Liver (tissue), 3 donors: ENCODE measurements at regions not wholly inside any gene's neighbourhood (a gene's known extent, or its start where the extent isn't known, plus 50 kb on each side); places are given as distances from the start of the nearest gene placed in this dataset.

Experiments
- ATF3 ChIP-seq: IDR thresholded peaks from 2 replicates; pipeline ENCODE4 v1.6.1; 2016; ENCODE audit warnings: antibody characterized with exemption
- CTCF ChIP-seq: fragments of 150-350 bp; IDR thresholded peaks from 2 replicates; pipeline ENCODE4 v1.5.1; 2017; ENCODE audit warnings: improper control_type of control experiment, low read depth, low read length; ENCODE audit not compliant: missing input control
- FOXA1 ChIP-seq: IDR thresholded peaks from 2 replicates; pipeline ENCODE4 v1.6.1; 2016; ENCODE audit warnings: antibody characterized with exemption
- GABPA ChIP-seq, 2 donors: IDR thresholded peaks in 1 of 2; conservative IDR thresholded peaks in 1 of 2; 2 replicates each; pipeline ENCODE4 v1.6.1; 2016; ENCODE audit warnings: antibody characterized with exemption in 2 of 2, mild to moderate bottlenecking in 1 of 2, moderate library complexity in 1 of 2
- REST ChIP-seq: IDR thresholded peaks from 2 replicates; pipeline ENCODE4 v1.6.1; 2016; ENCODE audit warnings: antibody characterized with exemption, mild to moderate bottlenecking
- YY1 ChIP-seq: IDR thresholded peaks from 2 replicates; pipeline ENCODE4 v1.6.1; 2016; ENCODE audit warnings: antibody characterized with exemption, mild to moderate bottlenecking
- TF ChIP-seq, protein P1 (sequence below): IDR thresholded peaks from 2 replicates; pipeline ENCODE4 v1.6.1; 2016; ENCODE audit warnings: antibody characterized with exemption
- donor health status: healthy.
- donor health status: healthy.

DNA sequence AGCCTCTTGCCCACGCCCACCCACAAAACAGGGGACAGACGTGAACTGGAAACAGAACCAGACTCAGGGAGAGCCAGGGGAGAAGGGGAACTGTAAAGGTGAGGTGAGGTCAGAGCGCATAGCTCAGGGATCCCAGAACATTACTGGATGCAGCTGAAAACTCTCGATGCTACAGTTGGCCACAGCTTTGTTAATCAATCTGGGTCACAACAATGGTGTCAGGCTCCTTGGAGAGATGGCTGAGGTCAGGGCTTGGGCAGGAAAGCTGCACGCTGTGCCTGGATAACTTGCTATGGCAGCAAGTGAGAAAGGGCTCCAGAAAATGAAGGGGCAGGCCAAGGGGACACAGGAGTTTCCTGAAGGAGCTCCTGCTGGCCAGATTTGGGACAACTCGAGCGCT, 263.3 kb downstream of the TFCP2L1 start:
- TF ChIP-seq CTCF, result no peak
- no peak for TF ChIP-seq YY1
- TF ChIP-seq, protein P1, sequence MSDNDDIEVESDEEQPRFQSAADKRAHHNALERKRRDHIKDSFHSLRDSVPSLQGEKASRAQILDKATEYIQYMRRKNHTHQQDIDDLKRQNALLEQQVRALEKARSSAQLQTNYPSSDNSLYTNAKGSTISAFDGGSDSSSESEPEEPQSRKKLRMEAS, result no peak
- no peak for TF ChIP-seq ATF3
- TF ChIP-seq GABPA (IDR thresholded peaks at IDR 0.05 in 1 of 2, conservative IDR thresholded peaks at IDR 0.05 in 1 of 2), result no peak
- no peak for TF ChIP-seq FOXA1
- TF ChIP-seq REST, result no peak
